Stimulated activated naive CD8-positive, alpha-beta T cell treated with anti-CD3 and anti-CD28 coated beads, Interleukin-15, Interleukin-2, amounts not matched to agents 100 ng/mL and 50 ng/mL, for 24 hours (primary cell): ENCODE measurements at regions not wholly inside any gene's neighbourhood (a gene's known extent, or its start where the extent isn't known, plus 50 kb on each side); places are given as distances from the start of the nearest gene placed in this dataset.
"Not testable (repeated sequence)": the region's sequence is repeated elsewhere in the genome, so short reads cannot be mapped to it uniquely, and the experiment has no call there.

Experiments
- H3K27ac Mint-ChIP-seq: one replicate; pipeline ENCODE4 v1.8.0; 2021; ENCODE audit warnings: mild to moderate bottlenecking, mixed read lengths
- H3K27me3 Mint-ChIP-seq: one replicate; pipeline ENCODE4 v1.8.0; 2021; ENCODE audit warnings: mixed read lengths
- H3K36me3 Mint-ChIP-seq: one replicate; pipeline ENCODE4 v1.8.0; 2021; ENCODE audit warnings: low read depth, mixed read lengths
- H3K4me1 Mint-ChIP-seq: one replicate; pipeline ENCODE4 v1.8.0; 2021; ENCODE audit warnings: low read depth, mixed read lengths
- H3K4me3 Mint-ChIP-seq: one replicate; pipeline ENCODE4 v1.8.0; 2021; ENCODE audit warnings: mild to moderate bottlenecking, mixed read lengths
- H3K9me3 Mint-ChIP-seq: one replicate; pipeline ENCODE4 v1.8.0; 2021; ENCODE audit warnings: mixed read lengths

GRCh38 chr5:18503797-18504328 lies 869.6 kb downstream of the TAF11L14 start:
- Mint-ChIP-seq H3K4me1 (no peaks in the 10 kb centered on the region), H3K9me3 (peaks cover 5% of the 10 kb centered on the region), H3K4me3 (no peak overlapping the region), H3K27ac (no peak overlapping the region), H3K36me3 (no peaks in the 10 kb centered on the region), H3K27me3 (no peaks in the 10 kb centered on the region)

GRCh38 chr5:18507114-18507513 lies 872.9 kb downstream of the TAF11L14 start:
- Mint-ChIP-seq H3K9me3 (peaks cover 5% of the 10 kb centered on the region), H3K4me1 (no peaks in the 10 kb centered on the region)

GRCh38 chr5:18517641-18518380 lies 883.6 kb downstream of the TAF11L14 start:
- no peak overlapping the region for H3K4me3 Mint-ChIP-seq
- H3K9me3 Mint-ChIP-seq = peaks cover 17% of the 10 kb centered on the region
- no peak overlapping the region for H3K27ac Mint-ChIP-seq
- H3K4me1 Mint-ChIP-seq = no peaks in the 10 kb centered on the region
- H3K27me3 Mint-ChIP-seq = no peaks in the 10 kb centered on the region
- H3K36me3 Mint-ChIP-seq = no peaks in the 10 kb centered on the region

More at GRCh38 chr5:18507114-18507513, 872.9 kb downstream of the TAF11L14 start:
- no peak overlapping the region for H3K4me3 Mint-ChIP-seq
- H3K27me3 Mint-ChIP-seq = no peaks in the 10 kb centered on the region
- H3K36me3 Mint-ChIP-seq = no peaks in the 10 kb centered on the region
- no peak overlapping the region for H3K27ac Mint-ChIP-seq

GRCh38 chr5:18523380-18523779 lies 889.1 kb downstream of the TAF11L14 start:
- Mint-ChIP-seq H3K4me1 (no peaks in the 10 kb centered on the region), H3K4me3 (no peak overlapping the region), H3K36me3 (no peaks in the 10 kb centered on the region), H3K9me3 (peaks cover 11% of the 10 kb centered on the region), H3K27me3 (no peaks in the 10 kb centered on the region), H3K27ac (no peak overlapping the region)

- Mint-ChIP-seq H3K27ac (no peak overlapping the region), H3K27me3 (no peaks in the 10 kb centered on the region), H3K9me3 (no peaks in the 10 kb centered on the region), H3K4me3 (no peak overlapping the region), H3K36me3 (no peaks in the 10 kb centered on the region), H3K4me1 (no peaks in the 10 kb centered on the region)
Measured at GRCh38 chr5:18526792-18527405, 892.6 kb downstream of the TAF11L14 start.

GRCh38 chr5:18533137-18533536 lies 898.9 kb downstream of the TAF11L14 start:
- Mint-ChIP-seq H3K36me3 (no peaks in the 10 kb centered on the region), H3K4me1 (no peaks in the 10 kb centered on the region), H3K27ac (no peak overlapping the region), H3K4me3 (no peak overlapping the region), H3K9me3 (peaks cover 10% of the 10 kb centered on the region), H3K27me3 (no peaks in the 10 kb centered on the region)

- H3K9me3 Mint-ChIP-seq = peaks cover 10% of the 10 kb centered on the region
- H3K27me3 Mint-ChIP-seq = no peaks in the 10 kb centered on the region
- H3K4me1 Mint-ChIP-seq = no peaks in the 10 kb centered on the region
- H3K27ac Mint-ChIP-seq = no peak overlapping the region
- no peak overlapping the region for H3K4me3 Mint-ChIP-seq
- H3K36me3 Mint-ChIP-seq = no peaks in the 10 kb centered on the region
Measured at GRCh38 chr5:18534119-18534518, 899.9 kb downstream of the TAF11L14 start.

- H3K36me3 Mint-ChIP-seq, H3K4me3 Mint-ChIP-seq, H3K27ac Mint-ChIP-seq, H3K27me3 Mint-ChIP-seq, H3K4me1 Mint-ChIP-seq: not testable (repeated sequence)
- H3K9me3 Mint-ChIP-seq = peaks cover 10% of the 10 kb centered on the region
Measured at GRCh38 chr5:18535753-18536152, 901.5 kb downstream of the TAF11L14 start.

- H3K36me3 Mint-ChIP-seq = no peaks in the 10 kb centered on the region
- no peaks in the 10 kb centered on the region for H3K27me3 Mint-ChIP-seq
- H3K27ac Mint-ChIP-seq = no peak overlapping the region
- H3K4me3 Mint-ChIP-seq = no peak overlapping the region
- H3K4me1 Mint-ChIP-seq = no peaks in the 10 kb centered on the region
- peaks cover 17% of the 10 kb centered on the region for H3K9me3 Mint-ChIP-seq
Measured at GRCh38 chr5:18544421-18544820, 910.2 kb downstream of the TAF11L14 start.

GRCh38 chr5:18546591-18546990 lies 912.3 kb downstream of the TAF11L14 start:
- no peaks in the 10 kb centered on the region for H3K27me3 Mint-ChIP-seq
- peaks cover 18% of the 10 kb centered on the region for H3K9me3 Mint-ChIP-seq
- H3K27ac Mint-ChIP-seq = no peak overlapping the region
- no peaks in the 10 kb centered on the region for H3K4me1 Mint-ChIP-seq
- no peaks in the 10 kb centered on the region for H3K36me3 Mint-ChIP-seq
- no peak overlapping the region for H3K4me3 Mint-ChIP-seq

GRCh38 chr5:18551716-18552115 lies 917.5 kb downstream of the TAF11L14 start:
- H3K4me1 Mint-ChIP-seq = no peaks in the 10 kb centered on the region
- H3K36me3 Mint-ChIP-seq = no peaks in the 10 kb centered on the region
- no peaks in the 10 kb centered on the region for H3K27me3 Mint-ChIP-seq
- H3K9me3 Mint-ChIP-seq = peaks cover 25% of the 10 kb centered on the region
- H3K27ac Mint-ChIP-seq = no peak overlapping the region
- no peak overlapping the region for H3K4me3 Mint-ChIP-seq

- H3K36me3 Mint-ChIP-seq = no peaks in the 10 kb centered on the region
- no peak overlapping the region for H3K27ac Mint-ChIP-seq
- no peak overlapping the region for H3K4me3 Mint-ChIP-seq
- H3K9me3 Mint-ChIP-seq = peaks cover 20% of the 10 kb centered on the region
- no peaks in the 10 kb centered on the region for H3K4me1 Mint-ChIP-seq
- H3K27me3 Mint-ChIP-seq = no peaks in the 10 kb centered on the region
Measured at GRCh38 chr5:18553269-18553668, 919.0 kb downstream of the TAF11L14 start.

GRCh38 chr5:18560602-18561001 lies 926.3 kb downstream of the TAF11L14 start:
- no peak overlapping the region for H3K4me3 Mint-ChIP-seq
- H3K4me1 Mint-ChIP-seq = no peaks in the 10 kb centered on the region
- no peaks in the 10 kb centered on the region for H3K9me3 Mint-ChIP-seq
- H3K27ac Mint-ChIP-seq = no peak overlapping the region
- no peaks in the 10 kb centered on the region for H3K36me3 Mint-ChIP-seq
- H3K27me3 Mint-ChIP-seq = no peaks in the 10 kb centered on the region

GRCh38 chr5:18563853-18564252 lies 929.6 kb downstream of the TAF11L14 start:
- no peak overlapping the region for H3K4me3 Mint-ChIP-seq
- no peaks in the 10 kb centered on the region for H3K9me3 Mint-ChIP-seq
- no peak overlapping the region for H3K27ac Mint-ChIP-seq
- H3K27me3 Mint-ChIP-seq = no peaks in the 10 kb centered on the region
- H3K36me3 Mint-ChIP-seq = no peaks in the 10 kb centered on the region
- H3K4me1 Mint-ChIP-seq = no peaks in the 10 kb centered on the region

GRCh38 chr5:18566671-18567070 lies 932.4 kb downstream of the TAF11L14 start:
- Mint-ChIP-seq H3K36me3 (no peaks in the 10 kb centered on the region), H3K9me3 (no peaks in the 10 kb centered on the region), H3K27ac (no peak overlapping the region), H3K27me3 (no peaks in the 10 kb centered on the region), H3K4me1 (no peaks in the 10 kb centered on the region), H3K4me3 (no peak overlapping the region)
